SU-DHL-6 (cell line): ENCODE measurements at regions not wholly inside any gene's neighbourhood (a gene's known extent, or its start where the extent isn't known, plus 50 kb on each side); places are given as distances from the start of the nearest gene placed in this dataset.

Experiments
- CTCF ChIP-seq: fragments of 200-600 bp; sonication (generic); IDR thresholded peaks from one replicate; pipeline ENCODE4 v1.5.1; 2017; ENCODE audit warnings: antibody characterized with exemption, mild to moderate bottlenecking, low read length, moderate library complexity; ENCODE audit not compliant: insufficient read depth, poor library complexity, severe bottlenecking
- EZH2phosphoT487 ChIP-seq: fragments of 200-600 bp; sonication (generic), shearing (Covaris generic); conservative IDR thresholded peaks from 2 replicates; pipeline ENCODE4 v1.6.1; 2018; ENCODE audit warnings: mild to moderate bottlenecking, antibody characterized with exemption, low read length, moderate library complexity, mixed read lengths

GRCh38 chr3:68163968-68164367 lies 509.6 kb upstream of the SUCLG2 start:
- no peak for TF ChIP-seq CTCF
- TF ChIP-seq EZH2phosphoT487: no peak
